ENCODE measurements at regions not wholly inside any gene's neighbourhood (a gene's known extent, or its start where the extent isn't known, plus 50 kb on each side); places are given as distances from the start of the nearest gene placed in this dataset.

- no peak overlapping the region for H2AFZ ChIP-seq (ENCODE audit: low read length)
- CTCF ChIA-PET (ENCODE audit: low intra/inter-chr PET ratio, low total read pairs), result no interaction called here
- in situ Hi-C loops (cut with HindIII; ENCODE audit: extremely low pct_ligation_motif_present, low pct_unique_long_range_greater_than_20kb), result no loop called here
Measured at GRCh38 chr9:18188971-18189370, 285.0 kb upstream of the ADAMTSL1 start.

More at GRCh38 chr9:18188971-18189370, 285.0 kb upstream of the ADAMTSL1 start:
- intact Hi-C loops (cut with micrococcal nuclease; ENCODE audit: unreplicated experiment), result no loop called here
- Histone ChIP-seq H3K36me3 (replicated peaks in 1 of 2; ENCODE audit: control insufficient read depth in 1 of 2, insufficient read depth in 2 of 2, low read length in 2 of 2) (no peaks in the 10 kb centered on the region), H3K4me3 (replicated peaks in 1 of 3; ENCODE audit: insufficient read depth in 1 of 3, low read depth in 2 of 3, low read length in 3 of 3) (no peak overlapping the region), H4K20me1 (ENCODE audit: insufficient read depth, low read length) (no peaks in the 10 kb centered on the region), H3K9me3 (ENCODE audit: low read length) (no peaks in the 10 kb centered on the region), H3K9ac (ENCODE audit: insufficient read depth, low read depth, low read length) (no peak overlapping the region), H3K27ac (ENCODE audit: extremely low read length, insufficient read depth, low read length) (no peak overlapping the region), H3K4me1 (ENCODE audit: insufficient read depth, low read length) (no peaks in the 10 kb centered on the region), H3K27me3 (ENCODE audit: control insufficient read depth in 1 of 2, insufficient read depth in 2 of 2, low read length in 2 of 2) (no peaks in the 10 kb centered on the region), H3K4me2 (ENCODE audit: low read depth, low read length) (no peak overlapping the region), H3K79me2 (ENCODE audit: insufficient read depth, low read length) (no peaks in the 10 kb centered on the region)
- no peak for FAIRE-seq
- POLR2A ChIA-PET, result no interaction called here
- no peak for DNase-seq (ENCODE audit: low spot score)
- 12% methylated on average over 4 of the region's 4 CpGs for WGBS (ENCODE audit: low lambda C conversion rate)
- no peak for ATAC-seq
- BruUV-seq (replicated peaks), result no TSS peak
- TF ChIP-seq ZBED4 (CRISPR knock-in tag; IDR thresholded peaks at IDR 0.05; ENCODE audit: borderline replicate concordance) (no peak), MLXIP (CRISPR knock-in tag; IDR thresholded peaks at IDR 0.05; ENCODE audit: borderline replicate concordance) (no peak), ZNF772 (CRISPR knock-in tag; IDR thresholded peaks at IDR 0.05) (no peak)

All from HepG2 (cell line).